Rectal smooth muscle tissue (tissue), 1 donor: ENCODE measurements at regions not wholly inside any gene's neighbourhood (a gene's known extent, or its start where the extent isn't known, plus 50 kb on each side); places are given as distances from the start of the nearest gene placed in this dataset.

Source experiments
- H3K27ac ChIP-seq: one replicate; pipeline ENCODE4 v1.7.0; 2013; ENCODE audit warnings: low read depth, low read length, inconsistent platforms
- H3K27me3 ChIP-seq: one replicate; pipeline ENCODE4 v1.7.0; 2013; ENCODE audit warnings: low read length; ENCODE audit not compliant: control insufficient read depth, insufficient read depth
- H3K36me3 ChIP-seq: one replicate; pipeline ENCODE4 v1.7.0; 2013; ENCODE audit warnings: low read length; ENCODE audit not compliant: control insufficient read depth, insufficient read depth
- H3K4me1 ChIP-seq: one replicate; pipeline ENCODE4 v1.7.0; 2013; ENCODE audit warnings: low read length; ENCODE audit not compliant: control insufficient read depth, insufficient read depth
- H3K4me3 ChIP-seq: one replicate; pipeline ENCODE4 v1.7.0; 2013; ENCODE audit warnings: low read length
- H3K9ac ChIP-seq: one replicate; pipeline ENCODE4 v1.7.0; 2013; ENCODE audit warnings: low read length

- Histone ChIP-seq H3K4me3 (no peak overlapping the region), H3K4me1 (no peaks in the 10 kb centered on the region), H3K9ac (no peak overlapping the region), H3K36me3 (no peaks in the 10 kb centered on the region), H3K27me3 (no peaks in the 10 kb centered on the region), H3K27ac (no peak overlapping the region)
These were observed 72.9 kb upstream of the DTNBP1 start for GRCh38 chr6:15735567-15736265.

GRCh38 chr6:15734118-15734897 is 71.5 kb upstream of the DTNBP1 start:
- Histone ChIP-seq H3K4me1 (no peaks in the 10 kb centered on the region), H3K36me3 (no peaks in the 10 kb centered on the region), H3K9ac (no peak overlapping the region), H3K4me3 (no peak overlapping the region), H3K27ac (no peak overlapping the region), H3K27me3 (no peaks in the 10 kb centered on the region)

- H3K27me3 ChIP-seq, result no peaks in the 10 kb centered on the region
- H3K27ac ChIP-seq, result no peak overlapping the region
- H3K9ac ChIP-seq, result no peak overlapping the region
- no peaks in the 10 kb centered on the region for H3K36me3 ChIP-seq
- H3K4me1 ChIP-seq, result no peaks in the 10 kb centered on the region
- H3K4me3 ChIP-seq, result no peak overlapping the region
These were observed 68.1 kb upstream of the DTNBP1 start for GRCh38 chr6:15730922-15731321.

GRCh38 chr6:15730442-15730841 is 67.6 kb upstream of the DTNBP1 start:
- no peak overlapping the region for H3K9ac ChIP-seq
- H3K4me1 ChIP-seq, result no peaks in the 10 kb centered on the region
- no peaks in the 10 kb centered on the region for H3K36me3 ChIP-seq
- H3K27me3 ChIP-seq, result no peaks in the 10 kb centered on the region
- no peak overlapping the region for H3K27ac ChIP-seq
- no peak overlapping the region for H3K4me3 ChIP-seq

GRCh38 chr6:15722731-15723130 is 59.9 kb upstream of the DTNBP1 start:
- Histone ChIP-seq H3K9ac (no peak overlapping the region), H3K27me3 (no peaks in the 10 kb centered on the region), H3K27ac (no peak overlapping the region), H3K4me3 (no peak overlapping the region), H3K36me3 (no peaks in the 10 kb centered on the region), H3K4me1 (no peaks in the 10 kb centered on the region)

GRCh38 chr6:15716889-15717288 is 54.1 kb upstream of the DTNBP1 start:
- H3K4me1 ChIP-seq, result no peaks in the 10 kb centered on the region
- H3K27ac ChIP-seq, result no peak overlapping the region
- H3K4me3 ChIP-seq, result no peak overlapping the region
- H3K27me3 ChIP-seq, result no peaks in the 10 kb centered on the region
- no peak overlapping the region for H3K9ac ChIP-seq
- H3K36me3 ChIP-seq, result no peaks in the 10 kb centered on the region

- H3K27me3 ChIP-seq, result no peaks in the 10 kb centered on the region
- H3K4me3 ChIP-seq, result no peak overlapping the region
- H3K36me3 ChIP-seq, result no peaks in the 10 kb centered on the region
- no peak overlapping the region for H3K27ac ChIP-seq
- no peaks in the 10 kb centered on the region for H3K4me1 ChIP-seq
- H3K9ac ChIP-seq, result no peak overlapping the region
These were observed 53.0 kb upstream of the DTNBP1 start for GRCh38 chr6:15715851-15716250.

GRCh38 chr6:15715060-15715459 is 52.2 kb upstream of the DTNBP1 start:
- Histone ChIP-seq H3K9ac (no peak overlapping the region), H3K27me3 (no peaks in the 10 kb centered on the region), H3K27ac (no peak overlapping the region), H3K4me3 (no peak overlapping the region), H3K36me3 (no peaks in the 10 kb centered on the region), H3K4me1 (no peaks in the 10 kb centered on the region)

- Histone ChIP-seq H3K27me3 (no peaks in the 10 kb centered on the region), H3K4me3 (no peak overlapping the region), H3K4me1 (no peaks in the 10 kb centered on the region), H3K36me3 (no peaks in the 10 kb centered on the region), H3K9ac (no peak overlapping the region), H3K27ac (no peak overlapping the region)
These were observed 51.8 kb upstream of the DTNBP1 start for GRCh38 chr6:15714658-15715057.

GRCh38 chr6:15713325-15713724 is 50.5 kb upstream of the DTNBP1 start:
- no peak overlapping the region for H3K4me3 ChIP-seq
- no peak overlapping the region for H3K9ac ChIP-seq
- no peaks in the 10 kb centered on the region for H3K27me3 ChIP-seq
- H3K36me3 ChIP-seq, result no peaks in the 10 kb centered on the region
- H3K4me1 ChIP-seq, result no peaks in the 10 kb centered on the region
- H3K27ac ChIP-seq, result no peak overlapping the region

GRCh38 chr6:15712797-15713196 is 50.0 kb upstream of the DTNBP1 start:
- Histone ChIP-seq H3K4me3 (no peak overlapping the region), H3K27ac (no peak overlapping the region), H3K9ac (no peak overlapping the region), H3K27me3 (no peaks in the 10 kb centered on the region), H3K36me3 (no peaks in the 10 kb centered on the region), H3K4me1 (no peaks in the 10 kb centered on the region)
